ENCODE measurements at regions not wholly inside any gene's neighbourhood (a gene's known extent, or its start where the extent isn't known, plus 50 kb on each side); places are given as distances from the start of the nearest gene placed in this dataset.

DNA sequence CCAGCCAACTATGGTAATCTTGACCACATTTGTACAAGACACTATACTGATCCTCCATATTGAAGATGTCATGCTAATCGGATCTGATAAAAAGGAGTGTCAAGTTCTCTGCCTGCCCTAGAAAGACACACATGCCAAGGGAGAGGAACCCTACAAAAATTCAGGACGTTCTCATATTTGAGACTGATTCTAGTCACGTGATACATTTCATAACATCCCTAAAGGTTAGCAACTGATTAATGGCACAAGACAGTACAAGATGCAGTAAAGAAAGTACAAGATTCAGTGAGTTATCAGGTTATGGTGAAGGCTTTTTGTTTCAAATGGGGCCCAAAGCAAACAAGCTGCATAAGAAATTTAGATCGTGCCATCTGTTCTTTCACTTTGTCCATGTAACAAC is 190.7 kb upstream of the MOCS1 start:
- TF ChIP-seq, protein P1, sequence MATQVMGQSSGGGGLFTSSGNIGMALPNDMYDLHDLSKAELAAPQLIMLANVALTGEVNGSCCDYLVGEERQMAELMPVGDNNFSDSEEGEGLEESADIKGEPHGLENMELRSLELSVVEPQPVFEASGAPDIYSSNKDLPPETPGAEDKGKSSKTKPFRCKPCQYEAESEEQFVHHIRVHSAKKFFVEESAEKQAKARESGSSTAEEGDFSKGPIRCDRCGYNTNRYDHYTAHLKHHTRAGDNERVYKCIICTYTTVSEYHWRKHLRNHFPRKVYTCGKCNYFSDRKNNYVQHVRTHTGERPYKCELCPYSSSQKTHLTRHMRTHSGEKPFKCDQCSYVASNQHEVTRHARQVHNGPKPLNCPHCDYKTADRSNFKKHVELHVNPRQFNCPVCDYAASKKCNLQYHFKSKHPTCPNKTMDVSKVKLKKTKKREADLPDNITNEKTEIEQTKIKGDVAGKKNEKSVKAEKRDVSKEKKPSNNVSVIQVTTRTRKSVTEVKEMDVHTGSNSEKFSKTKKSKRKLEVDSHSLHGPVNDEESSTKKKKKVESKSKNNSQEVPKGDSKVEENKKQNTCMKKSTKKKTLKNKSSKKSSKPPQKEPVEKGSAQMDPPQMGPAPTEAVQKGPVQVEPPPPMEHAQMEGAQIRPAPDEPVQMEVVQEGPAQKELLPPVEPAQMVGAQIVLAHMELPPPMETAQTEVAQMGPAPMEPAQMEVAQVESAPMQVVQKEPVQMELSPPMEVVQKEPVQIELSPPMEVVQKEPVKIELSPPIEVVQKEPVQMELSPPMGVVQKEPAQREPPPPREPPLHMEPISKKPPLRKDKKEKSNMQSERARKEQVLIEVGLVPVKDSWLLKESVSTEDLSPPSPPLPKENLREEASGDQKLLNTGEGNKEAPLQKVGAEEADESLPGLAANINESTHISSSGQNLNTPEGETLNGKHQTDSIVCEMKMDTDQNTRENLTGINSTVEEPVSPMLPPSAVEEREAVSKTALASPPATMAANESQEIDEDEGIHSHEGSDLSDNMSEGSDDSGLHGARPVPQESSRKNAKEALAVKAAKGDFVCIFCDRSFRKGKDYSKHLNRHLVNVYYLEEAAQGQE (IDR thresholded peaks at IDR 0.05; ENCODE audit: insufficient replicate concordance, low read depth), result no peak
- no peak for TF ChIP-seq POLR2AphosphoS5 (IDR thresholded peaks at IDR 0.05; ENCODE audit: low read depth)
- TF ChIP-seq, protein P2, sequence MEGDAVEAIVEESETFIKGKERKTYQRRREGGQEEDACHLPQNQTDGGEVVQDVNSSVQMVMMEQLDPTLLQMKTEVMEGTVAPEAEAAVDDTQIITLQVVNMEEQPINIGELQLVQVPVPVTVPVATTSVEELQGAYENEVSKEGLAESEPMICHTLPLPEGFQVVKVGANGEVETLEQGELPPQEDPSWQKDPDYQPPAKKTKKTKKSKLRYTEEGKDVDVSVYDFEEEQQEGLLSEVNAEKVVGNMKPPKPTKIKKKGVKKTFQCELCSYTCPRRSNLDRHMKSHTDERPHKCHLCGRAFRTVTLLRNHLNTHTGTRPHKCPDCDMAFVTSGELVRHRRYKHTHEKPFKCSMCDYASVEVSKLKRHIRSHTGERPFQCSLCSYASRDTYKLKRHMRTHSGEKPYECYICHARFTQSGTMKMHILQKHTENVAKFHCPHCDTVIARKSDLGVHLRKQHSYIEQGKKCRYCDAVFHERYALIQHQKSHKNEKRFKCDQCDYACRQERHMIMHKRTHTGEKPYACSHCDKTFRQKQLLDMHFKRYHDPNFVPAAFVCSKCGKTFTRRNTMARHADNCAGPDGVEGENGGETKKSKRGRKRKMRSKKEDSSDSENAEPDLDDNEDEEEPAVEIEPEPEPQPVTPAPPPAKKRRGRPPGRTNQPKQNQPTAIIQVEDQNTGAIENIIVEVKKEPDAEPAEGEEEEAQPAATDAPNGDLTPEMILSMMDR (IDR thresholded peaks at IDR 0.05; ENCODE audit: insufficient read depth, low read length), result no peak
- no peak for TF ChIP-seq GABPA (IDR thresholded peaks at IDR 0.05; ENCODE audit: low read depth)

All from HL-60 (cell line).